ENCODE measurements at regions not wholly inside any gene's neighbourhood (a gene's known extent, or its start where the extent isn't known, plus 50 kb on each side); places are given as distances from the start of the nearest gene placed in this dataset.

DNA sequence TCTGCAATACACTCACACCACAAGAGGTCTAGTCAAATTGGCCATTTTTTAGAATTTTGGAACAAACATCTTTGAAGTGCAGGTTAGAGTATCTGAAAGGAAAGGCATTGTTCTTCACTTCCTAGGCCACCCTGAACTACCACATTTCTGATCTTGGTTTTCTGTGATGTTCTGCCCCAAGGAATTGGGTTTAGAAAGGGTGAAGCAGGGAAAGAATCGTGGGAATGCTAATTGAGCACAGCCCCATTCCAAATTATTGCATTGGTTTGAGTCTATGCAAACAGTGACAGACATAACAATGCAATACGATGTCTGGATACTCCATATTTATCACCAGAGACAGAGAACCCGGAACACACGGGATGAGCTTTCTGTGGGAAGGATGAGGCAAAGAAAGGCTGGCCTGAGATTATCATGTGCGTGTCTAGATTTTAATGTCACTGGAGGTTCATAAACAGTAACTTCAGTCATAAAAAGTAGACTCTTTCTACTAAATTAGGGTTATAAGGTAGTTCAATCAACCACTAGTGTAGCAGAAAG lies 195.3 kb upstream of the BLID start:
- TF ChIP-seq POLR2AphosphoS5 (IDR thresholded peaks at IDR 0.05; ENCODE audit: borderline replicate concordance, low read depth, low read length) (no peak), EZH2 (IDR thresholded peaks at IDR 0.05) (no peak)

Measured in SK-N-MC (cell line).